Fibroblast of lung (primary cell): ENCODE measurements at regions not wholly inside any gene's neighbourhood (a gene's known extent, or its start where the extent isn't known, plus 50 kb on each side); places are given as distances from the start of the nearest gene placed in this dataset.

ENCODE experiments used
- EZH2 ChIP-seq: IDR thresholded peaks from 2 replicates; pipeline ENCODE4 v1.5.1; 2012; ENCODE audit warnings: low read length, control low read depth, mild to moderate bottlenecking; ENCODE audit errors: missing control alignments
- TF ChIP-seq, protein P1 (sequence below), 2 donors: IDR thresholded peaks in 1 of 2; conservative IDR thresholded peaks in 1 of 2; 1 replicate in 1 of 2; 2 replicates in 1 of 2; pipeline ENCODE4 v1.5.1; 2011 to 2012; ENCODE audit warnings: low read length in 2 of 2, control low read depth in 1 of 2, inconsistent platforms in 1 of 2, low read depth in 1 of 2, mild to moderate bottlenecking in 1 of 2

DNA sequence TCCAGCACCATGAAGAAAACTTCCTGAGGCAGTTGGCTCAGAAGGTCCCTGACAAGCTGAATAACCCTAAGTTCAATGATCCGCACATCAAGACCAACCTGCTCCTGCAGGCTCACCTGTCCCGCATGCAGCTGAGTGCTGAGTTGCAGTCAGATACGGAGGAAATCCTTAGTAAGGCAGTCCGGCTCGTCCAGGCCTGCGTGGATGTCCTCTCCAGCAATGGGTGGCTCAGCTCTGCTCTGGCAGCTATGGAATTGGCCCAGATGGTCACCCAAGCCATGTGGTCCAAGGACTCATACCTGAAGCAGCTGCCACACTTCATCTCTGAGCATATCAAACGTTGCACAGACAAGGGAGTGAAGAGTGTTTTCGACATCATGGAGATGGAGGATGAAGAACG lies 88.4 kb upstream of the SMURF2 start:
- TF ChIP-seq, protein P1, sequence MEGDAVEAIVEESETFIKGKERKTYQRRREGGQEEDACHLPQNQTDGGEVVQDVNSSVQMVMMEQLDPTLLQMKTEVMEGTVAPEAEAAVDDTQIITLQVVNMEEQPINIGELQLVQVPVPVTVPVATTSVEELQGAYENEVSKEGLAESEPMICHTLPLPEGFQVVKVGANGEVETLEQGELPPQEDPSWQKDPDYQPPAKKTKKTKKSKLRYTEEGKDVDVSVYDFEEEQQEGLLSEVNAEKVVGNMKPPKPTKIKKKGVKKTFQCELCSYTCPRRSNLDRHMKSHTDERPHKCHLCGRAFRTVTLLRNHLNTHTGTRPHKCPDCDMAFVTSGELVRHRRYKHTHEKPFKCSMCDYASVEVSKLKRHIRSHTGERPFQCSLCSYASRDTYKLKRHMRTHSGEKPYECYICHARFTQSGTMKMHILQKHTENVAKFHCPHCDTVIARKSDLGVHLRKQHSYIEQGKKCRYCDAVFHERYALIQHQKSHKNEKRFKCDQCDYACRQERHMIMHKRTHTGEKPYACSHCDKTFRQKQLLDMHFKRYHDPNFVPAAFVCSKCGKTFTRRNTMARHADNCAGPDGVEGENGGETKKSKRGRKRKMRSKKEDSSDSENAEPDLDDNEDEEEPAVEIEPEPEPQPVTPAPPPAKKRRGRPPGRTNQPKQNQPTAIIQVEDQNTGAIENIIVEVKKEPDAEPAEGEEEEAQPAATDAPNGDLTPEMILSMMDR (conservative IDR thresholded peaks at IDR 0.05 in 1 of 2, IDR thresholded peaks at IDR 0.05 in 1 of 2; ENCODE audit: low read depth in 1 of 2, low read length in 2 of 2) = no peak
- TF ChIP-seq EZH2 = no peak
